HFFc6 (cell line): ENCODE measurements at regions not wholly inside any gene's neighbourhood (a gene's known extent, or its start where the extent isn't known, plus 50 kb on each side); places are given as distances from the start of the nearest gene placed in this dataset.

Experiments used
- DNase-seq: peaks from one replicate; pipeline ENCODE4 v3.0.0-alpha.2; 2018
- H3K27ac Mint-ChIP-seq: 2 replicates; pipeline ENCODE4 v1.8.0; 2020; ENCODE audit warnings: mild to moderate bottlenecking, mixed read lengths
- H3K27me3 Mint-ChIP-seq: 2 replicates; pipeline ENCODE4 v1.8.0; 2021; ENCODE audit warnings: mild to moderate bottlenecking, moderate library complexity, mixed read lengths; ENCODE audit not compliant: insufficient read depth
- H3K36me3 Mint-ChIP-seq: 2 replicates; pipeline ENCODE4 v1.8.0; 2021; ENCODE audit warnings: low read depth, mixed read lengths
- H3K4me1 Mint-ChIP-seq: 2 replicates; pipeline ENCODE4 v1.8.0; 2020; ENCODE audit warnings: low read depth, mixed read lengths
- H3K4me3 Mint-ChIP-seq: 2 replicates; pipeline ENCODE4 v1.8.0; 2020; ENCODE audit warnings: mild to moderate bottlenecking, moderate library complexity, mixed read lengths
- H3K9me3 Mint-ChIP-seq: 2 replicates; pipeline ENCODE4 v1.8.0; 2020; ENCODE audit warnings: mild to moderate bottlenecking, mixed read lengths
- CTCF ChIP-seq: fragments of 200-600 bp; sonication (generic); IDR thresholded peaks from 2 replicates; pipeline ENCODE4 v1.5.0; 2021; ENCODE audit warnings: antibody characterized with exemption, mild to moderate bottlenecking

- no peak for DNase-seq
- no peak overlapping the region for H3K4me3 Mint-ChIP-seq
- peaks cover 26% of the 10 kb centered on the region for H3K27me3 Mint-ChIP-seq
- no peak overlapping the region for H3K27ac Mint-ChIP-seq
- TF ChIP-seq CTCF = no peak
- no peaks in the 10 kb centered on the region for H3K9me3 Mint-ChIP-seq
- no peaks in the 10 kb centered on the region for H3K4me1 Mint-ChIP-seq
- H3K36me3 Mint-ChIP-seq = no peaks in the 10 kb centered on the region; the same call in 1 of the 2 replicates
These were observed 57.0 kb downstream of the RASL11A start for GRCh38 chr13:27327633-27328032.

GRCh38 chr13:27329210-27329609, 58.6 kb downstream of the RASL11A start:
- no peak overlapping the region for H3K27ac Mint-ChIP-seq
- no peak overlapping the region for H3K4me3 Mint-ChIP-seq
- no peak for TF ChIP-seq CTCF
- DNase-seq = no peak
- H3K27me3 Mint-ChIP-seq = peaks cover 26% of the 10 kb centered on the region
- H3K36me3 Mint-ChIP-seq = no peaks in the 10 kb centered on the region; the same call in 1 of the 2 replicates
- H3K4me1 Mint-ChIP-seq = no peaks in the 10 kb centered on the region
- no peaks in the 10 kb centered on the region for H3K9me3 Mint-ChIP-seq

- Mint-ChIP-seq H3K4me1 (peaks cover 8% of the 10 kb centered on the region), H3K4me3 (no peak overlapping the region), H3K9me3 (no peaks in the 10 kb centered on the region), H3K27ac (no peak overlapping the region), H3K36me3 (no peaks in the 10 kb centered on the region; the same call in 1 of the 2 replicates), H3K27me3 (peaks cover 18% of the 10 kb centered on the region)
- no peak for TF ChIP-seq CTCF
- no peak for DNase-seq
These were observed 64.3 kb downstream of the RASL11A start for GRCh38 chr13:27334774-27335435.

GRCh38 chr13:27336014-27336673, 65.5 kb downstream of the RASL11A start:
- Mint-ChIP-seq H3K9me3 (no peaks in the 10 kb centered on the region), H3K4me1 (peaks cover 8% of the 10 kb centered on the region), H3K4me3 (no peak overlapping the region), H3K27ac (no peak overlapping the region), H3K36me3 (no peaks in the 10 kb centered on the region; the same call in 1 of the 2 replicates), H3K27me3 (peaks cover 21% of the 10 kb centered on the region)
- TF ChIP-seq CTCF = no peak
- DNase-seq = no peak

GRCh38 chr13:27338207-27338606, 67.6 kb downstream of the RASL11A start:
- TF ChIP-seq CTCF = no peak
- Mint-ChIP-seq H3K4me1 (peaks cover 8% of the 10 kb centered on the region), H3K9me3 (no peaks in the 10 kb centered on the region), H3K36me3 (no peaks in the 10 kb centered on the region), H3K4me3 (no peak overlapping the region), H3K27me3 (peaks cover 36% of the 10 kb centered on the region), H3K27ac (no peak overlapping the region)
- DNase-seq = no peak
